ENCODE measurements at regions not wholly inside any gene's neighbourhood (a gene's known extent, or its start where the extent isn't known, plus 50 kb on each side); places are given as distances from the start of the nearest gene placed in this dataset.

DNA sequence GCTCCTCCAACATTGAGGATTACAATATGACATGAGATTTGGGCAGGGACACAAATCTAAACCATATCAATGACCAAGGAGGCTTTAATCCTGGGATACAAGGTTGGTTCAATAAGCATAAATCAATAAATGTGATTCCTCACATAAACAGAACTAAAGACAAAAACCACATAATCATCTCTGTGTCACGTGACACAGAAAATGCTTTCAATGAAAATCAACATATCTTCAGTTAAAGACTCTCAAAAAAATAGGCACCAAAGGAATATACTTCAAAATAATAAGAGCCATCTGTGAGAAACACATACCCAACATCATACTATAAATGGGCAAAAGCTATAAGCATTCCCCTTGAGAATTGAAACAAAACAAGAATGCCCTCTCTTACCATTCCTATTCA, 604.9 kb downstream of the SEMA5A start:
- Histone ChIP-seq H3K9me3 (ENCODE audit: control insufficient read depth in 1 of 2, insufficient read depth in 1 of 2, low read depth in 1 of 2, low read length in 2 of 2) (peaks cover 8 to 29% of the 10 kb centered on the region in 2 experiments; a peak in 2 of 4 replicates), H3K79me2 (ENCODE audit: insufficient read depth, low read length) (no peaks in the 10 kb centered on the region), H3K4me1 (ENCODE audit: control insufficient read depth in 1 of 2, insufficient read depth in 2 of 2, low read length in 2 of 2) (no peaks in the 10 kb centered on the region), H3K4me3 (replicated peaks in 1 of 2; ENCODE audit: low read depth in 1 of 2, low read length in 2 of 2) (no peak overlapping the region), H2AFZ (ENCODE audit: low read depth, low read length, poor library complexity, severe bottlenecking) (no peak overlapping the region), H3K27ac (ENCODE audit: low read depth, low read length) (no peak overlapping the region), H3K9me2 (ENCODE audit: insufficient read depth) (no peaks in the 10 kb centered on the region), H3K9ac (ENCODE audit: low read length) (no peak overlapping the region), H3K4me2 (ENCODE audit: low read length) (no peak overlapping the region), H3K36me3 (ENCODE audit: control insufficient read depth in 1 of 2, insufficient read depth in 2 of 2, low read length in 2 of 2) (no peaks in the 10 kb centered on the region), H4K20me1 (ENCODE audit: insufficient read depth) (no peaks in the 10 kb centered on the region), H3K27me3 (ENCODE audit: insufficient read depth, low read length) (no peaks in the 10 kb centered on the region)
- DNase-seq (ENCODE audit: low read depth, low spot score) (no peak), ATAC-seq (no peak)
- CTCF ChIA-PET: no interaction called here
- POLR2A ChIA-PET: no interaction called here
- no TSS peak for BruUV-seq (replicated peaks)
- TF ChIP-seq EGR1 (IDR thresholded peaks at IDR 0.05; ENCODE audit: low read depth) (no peak), POLR2AphosphoS5 (IDR thresholded peaks at IDR 0.05; ENCODE audit: low read depth, low read length) (no peak), CBX3 (IDR thresholded peaks at IDR 0.05; ENCODE audit: low read depth) (no peak), CEBPB (IDR thresholded peaks at IDR 0.05; ENCODE audit: low read depth) (no peak), POLR2A (IDR thresholded peaks at IDR 0.05; ENCODE audit: borderline replicate concordance, extremely low read depth, insufficient read depth, insufficient read length) (no peak), FOSL1 (IDR thresholded peaks at IDR 0.05; ENCODE audit: low read depth) (no peak), SIN3A (IDR thresholded peaks at IDR 0.05; ENCODE audit: low read depth) (no peak), RAD21 (IDR thresholded peaks at IDR 0.05; ENCODE audit: low read depth) (no peak), SP1 (IDR thresholded peaks at IDR 0.05; ENCODE audit: low read depth) (no peak), TCF7L2 (IDR thresholded peaks at IDR 0.05; ENCODE audit: borderline replicate concordance, extremely low read depth, insufficient read depth, insufficient read length) (no peak), ZFX (IDR thresholded peaks at IDR 0.05) (no peak)
- TF ChIP-seq, protein P1, sequence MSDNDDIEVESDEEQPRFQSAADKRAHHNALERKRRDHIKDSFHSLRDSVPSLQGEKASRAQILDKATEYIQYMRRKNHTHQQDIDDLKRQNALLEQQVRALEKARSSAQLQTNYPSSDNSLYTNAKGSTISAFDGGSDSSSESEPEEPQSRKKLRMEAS (IDR thresholded peaks at IDR 0.05): no peak
- TF ChIP-seq, protein P2, sequence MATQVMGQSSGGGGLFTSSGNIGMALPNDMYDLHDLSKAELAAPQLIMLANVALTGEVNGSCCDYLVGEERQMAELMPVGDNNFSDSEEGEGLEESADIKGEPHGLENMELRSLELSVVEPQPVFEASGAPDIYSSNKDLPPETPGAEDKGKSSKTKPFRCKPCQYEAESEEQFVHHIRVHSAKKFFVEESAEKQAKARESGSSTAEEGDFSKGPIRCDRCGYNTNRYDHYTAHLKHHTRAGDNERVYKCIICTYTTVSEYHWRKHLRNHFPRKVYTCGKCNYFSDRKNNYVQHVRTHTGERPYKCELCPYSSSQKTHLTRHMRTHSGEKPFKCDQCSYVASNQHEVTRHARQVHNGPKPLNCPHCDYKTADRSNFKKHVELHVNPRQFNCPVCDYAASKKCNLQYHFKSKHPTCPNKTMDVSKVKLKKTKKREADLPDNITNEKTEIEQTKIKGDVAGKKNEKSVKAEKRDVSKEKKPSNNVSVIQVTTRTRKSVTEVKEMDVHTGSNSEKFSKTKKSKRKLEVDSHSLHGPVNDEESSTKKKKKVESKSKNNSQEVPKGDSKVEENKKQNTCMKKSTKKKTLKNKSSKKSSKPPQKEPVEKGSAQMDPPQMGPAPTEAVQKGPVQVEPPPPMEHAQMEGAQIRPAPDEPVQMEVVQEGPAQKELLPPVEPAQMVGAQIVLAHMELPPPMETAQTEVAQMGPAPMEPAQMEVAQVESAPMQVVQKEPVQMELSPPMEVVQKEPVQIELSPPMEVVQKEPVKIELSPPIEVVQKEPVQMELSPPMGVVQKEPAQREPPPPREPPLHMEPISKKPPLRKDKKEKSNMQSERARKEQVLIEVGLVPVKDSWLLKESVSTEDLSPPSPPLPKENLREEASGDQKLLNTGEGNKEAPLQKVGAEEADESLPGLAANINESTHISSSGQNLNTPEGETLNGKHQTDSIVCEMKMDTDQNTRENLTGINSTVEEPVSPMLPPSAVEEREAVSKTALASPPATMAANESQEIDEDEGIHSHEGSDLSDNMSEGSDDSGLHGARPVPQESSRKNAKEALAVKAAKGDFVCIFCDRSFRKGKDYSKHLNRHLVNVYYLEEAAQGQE (IDR thresholded peaks at IDR 0.05; ENCODE audit: low read depth): no peak
- TF ChIP-seq, protein P3, sequence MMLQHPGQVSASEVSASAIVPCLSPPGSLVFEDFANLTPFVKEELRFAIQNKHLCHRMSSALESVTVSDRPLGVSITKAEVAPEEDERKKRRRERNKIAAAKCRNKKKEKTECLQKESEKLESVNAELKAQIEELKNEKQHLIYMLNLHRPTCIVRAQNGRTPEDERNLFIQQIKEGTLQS (IDR thresholded peaks at IDR 0.05): no peak
- TF ChIP-seq, protein P4, sequence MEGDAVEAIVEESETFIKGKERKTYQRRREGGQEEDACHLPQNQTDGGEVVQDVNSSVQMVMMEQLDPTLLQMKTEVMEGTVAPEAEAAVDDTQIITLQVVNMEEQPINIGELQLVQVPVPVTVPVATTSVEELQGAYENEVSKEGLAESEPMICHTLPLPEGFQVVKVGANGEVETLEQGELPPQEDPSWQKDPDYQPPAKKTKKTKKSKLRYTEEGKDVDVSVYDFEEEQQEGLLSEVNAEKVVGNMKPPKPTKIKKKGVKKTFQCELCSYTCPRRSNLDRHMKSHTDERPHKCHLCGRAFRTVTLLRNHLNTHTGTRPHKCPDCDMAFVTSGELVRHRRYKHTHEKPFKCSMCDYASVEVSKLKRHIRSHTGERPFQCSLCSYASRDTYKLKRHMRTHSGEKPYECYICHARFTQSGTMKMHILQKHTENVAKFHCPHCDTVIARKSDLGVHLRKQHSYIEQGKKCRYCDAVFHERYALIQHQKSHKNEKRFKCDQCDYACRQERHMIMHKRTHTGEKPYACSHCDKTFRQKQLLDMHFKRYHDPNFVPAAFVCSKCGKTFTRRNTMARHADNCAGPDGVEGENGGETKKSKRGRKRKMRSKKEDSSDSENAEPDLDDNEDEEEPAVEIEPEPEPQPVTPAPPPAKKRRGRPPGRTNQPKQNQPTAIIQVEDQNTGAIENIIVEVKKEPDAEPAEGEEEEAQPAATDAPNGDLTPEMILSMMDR (IDR thresholded peaks at IDR 0.05 in 2 of 3, conservative IDR thresholded peaks at IDR 0.05 in 1 of 3; ENCODE audit: borderline replicate concordance in 1 of 3, insufficient read depth in 1 of 3, low read depth in 2 of 3, low read length in 2 of 3): no peak
- RAD21 ChIA-PET (ENCODE audit: low non-redundant PET in 1 of 2, low total read pairs in 2 of 2, uncharacterized antibody in 2 of 2, unreplicated experiment in 2 of 2): no interaction called here
- intact Hi-C loops (cut with micrococcal nuclease): no loop called here
